SK-N-SH (cell line): ENCODE measurements at regions not wholly inside any gene's neighbourhood (a gene's known extent, or its start where the extent isn't known, plus 50 kb on each side); places are given as distances from the start of the nearest gene placed in this dataset.

Experiments
- CHD2 ChIP-seq: fragments of 150-350 bp; IDR thresholded peaks from 2 replicates; pipeline ENCODE4 v1.6.1; 2018; ENCODE audit warnings: low read length; ENCODE audit not compliant: partially characterized antibody
- EP300 ChIP-seq, 2 experiments: IDR thresholded peaks; 2 replicates each; pipeline versions ENCODE4 v1.4.0 to v1.6.1; 2012; ENCODE audit warnings: borderline replicate concordance in 1 of 2, low read depth in 1 of 2, low read length in 1 of 2
- FOXM1 ChIP-seq: IDR thresholded peaks from 2 replicates; pipeline ENCODE4 v1.4.0; 2012; ENCODE audit warnings: low read depth, mild to moderate bottlenecking
- POLR2AphosphoS5 ChIP-seq: IDR thresholded peaks from 2 replicates; pipeline ENCODE4 v1.6.1; 2012; ENCODE audit warnings: low read depth, low read length
- SMC3 ChIP-seq: IDR thresholded peaks from 2 replicates; pipeline ENCODE4 v1.6.1; 2012; ENCODE audit warnings: low read depth, low read length, improper control_type of control experiment
- USF2 ChIP-seq: fragments of 150-350 bp; IDR thresholded peaks from 2 replicates; pipeline ENCODE4 v1.6.1; 2017; ENCODE audit warnings: antibody characterized with exemption, low read length, low read depth, borderline replicate concordance
- TF ChIP-seq, protein P1 (sequence below): fragments of 200-600 bp; sonication (generic); IDR thresholded peaks from 2 replicates; pipeline ENCODE4 v1.6.1; 2017; ENCODE audit warnings: antibody characterized with exemption, mild to moderate bottlenecking, moderate library complexity
- TF ChIP-seq, protein P2 (sequence below): IDR thresholded peaks from 2 replicates; pipeline ENCODE4 v1.6.1; 2012; ENCODE audit warnings: mild to moderate bottlenecking, low read depth, low read length, moderate library complexity

- TF ChIP-seq, protein P1, sequence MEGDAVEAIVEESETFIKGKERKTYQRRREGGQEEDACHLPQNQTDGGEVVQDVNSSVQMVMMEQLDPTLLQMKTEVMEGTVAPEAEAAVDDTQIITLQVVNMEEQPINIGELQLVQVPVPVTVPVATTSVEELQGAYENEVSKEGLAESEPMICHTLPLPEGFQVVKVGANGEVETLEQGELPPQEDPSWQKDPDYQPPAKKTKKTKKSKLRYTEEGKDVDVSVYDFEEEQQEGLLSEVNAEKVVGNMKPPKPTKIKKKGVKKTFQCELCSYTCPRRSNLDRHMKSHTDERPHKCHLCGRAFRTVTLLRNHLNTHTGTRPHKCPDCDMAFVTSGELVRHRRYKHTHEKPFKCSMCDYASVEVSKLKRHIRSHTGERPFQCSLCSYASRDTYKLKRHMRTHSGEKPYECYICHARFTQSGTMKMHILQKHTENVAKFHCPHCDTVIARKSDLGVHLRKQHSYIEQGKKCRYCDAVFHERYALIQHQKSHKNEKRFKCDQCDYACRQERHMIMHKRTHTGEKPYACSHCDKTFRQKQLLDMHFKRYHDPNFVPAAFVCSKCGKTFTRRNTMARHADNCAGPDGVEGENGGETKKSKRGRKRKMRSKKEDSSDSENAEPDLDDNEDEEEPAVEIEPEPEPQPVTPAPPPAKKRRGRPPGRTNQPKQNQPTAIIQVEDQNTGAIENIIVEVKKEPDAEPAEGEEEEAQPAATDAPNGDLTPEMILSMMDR = no peak
- TF ChIP-seq, protein P2, sequence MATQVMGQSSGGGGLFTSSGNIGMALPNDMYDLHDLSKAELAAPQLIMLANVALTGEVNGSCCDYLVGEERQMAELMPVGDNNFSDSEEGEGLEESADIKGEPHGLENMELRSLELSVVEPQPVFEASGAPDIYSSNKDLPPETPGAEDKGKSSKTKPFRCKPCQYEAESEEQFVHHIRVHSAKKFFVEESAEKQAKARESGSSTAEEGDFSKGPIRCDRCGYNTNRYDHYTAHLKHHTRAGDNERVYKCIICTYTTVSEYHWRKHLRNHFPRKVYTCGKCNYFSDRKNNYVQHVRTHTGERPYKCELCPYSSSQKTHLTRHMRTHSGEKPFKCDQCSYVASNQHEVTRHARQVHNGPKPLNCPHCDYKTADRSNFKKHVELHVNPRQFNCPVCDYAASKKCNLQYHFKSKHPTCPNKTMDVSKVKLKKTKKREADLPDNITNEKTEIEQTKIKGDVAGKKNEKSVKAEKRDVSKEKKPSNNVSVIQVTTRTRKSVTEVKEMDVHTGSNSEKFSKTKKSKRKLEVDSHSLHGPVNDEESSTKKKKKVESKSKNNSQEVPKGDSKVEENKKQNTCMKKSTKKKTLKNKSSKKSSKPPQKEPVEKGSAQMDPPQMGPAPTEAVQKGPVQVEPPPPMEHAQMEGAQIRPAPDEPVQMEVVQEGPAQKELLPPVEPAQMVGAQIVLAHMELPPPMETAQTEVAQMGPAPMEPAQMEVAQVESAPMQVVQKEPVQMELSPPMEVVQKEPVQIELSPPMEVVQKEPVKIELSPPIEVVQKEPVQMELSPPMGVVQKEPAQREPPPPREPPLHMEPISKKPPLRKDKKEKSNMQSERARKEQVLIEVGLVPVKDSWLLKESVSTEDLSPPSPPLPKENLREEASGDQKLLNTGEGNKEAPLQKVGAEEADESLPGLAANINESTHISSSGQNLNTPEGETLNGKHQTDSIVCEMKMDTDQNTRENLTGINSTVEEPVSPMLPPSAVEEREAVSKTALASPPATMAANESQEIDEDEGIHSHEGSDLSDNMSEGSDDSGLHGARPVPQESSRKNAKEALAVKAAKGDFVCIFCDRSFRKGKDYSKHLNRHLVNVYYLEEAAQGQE = no peak
- TF ChIP-seq SMC3 (no peak), EP300 (IDR thresholded peaks at IDR 0.05; ENCODE audit: borderline replicate concordance in 1 of 2, low read depth in 1 of 2, low read length in 1 of 2) (no peak), POLR2AphosphoS5 (no peak), CHD2 (no peak), USF2 (no peak), FOXM1 (no peak)
These were observed 150.7 kb upstream of the MLN start for GRCh38 chr6:33954453-33954852.
